Stimulated activated CD4-positive, alpha-beta T cell treated with anti-CD3 and anti-CD28 coated beads, Interleukin-15, amount 100 ng/mL, for 1 hour (primary cell): ENCODE measurements at regions not wholly inside any gene's neighbourhood (a gene's known extent, or its start where the extent isn't known, plus 50 kb on each side); places are given as distances from the start of the nearest gene placed in this dataset.

ENCODE experiments used
- DNase-seq, 2 donors: peaks; one replicate each; pipeline ENCODE4 v3.0.0-alpha.2; 2020; ENCODE audit warnings: low read depth in 1 of 2, low spot score in 1 of 2

- no peak for DNase-seq
Observed at GRCh38 chrX:40152741-40153344, 55.1 kb upstream of the BCOR start.

DNA sequence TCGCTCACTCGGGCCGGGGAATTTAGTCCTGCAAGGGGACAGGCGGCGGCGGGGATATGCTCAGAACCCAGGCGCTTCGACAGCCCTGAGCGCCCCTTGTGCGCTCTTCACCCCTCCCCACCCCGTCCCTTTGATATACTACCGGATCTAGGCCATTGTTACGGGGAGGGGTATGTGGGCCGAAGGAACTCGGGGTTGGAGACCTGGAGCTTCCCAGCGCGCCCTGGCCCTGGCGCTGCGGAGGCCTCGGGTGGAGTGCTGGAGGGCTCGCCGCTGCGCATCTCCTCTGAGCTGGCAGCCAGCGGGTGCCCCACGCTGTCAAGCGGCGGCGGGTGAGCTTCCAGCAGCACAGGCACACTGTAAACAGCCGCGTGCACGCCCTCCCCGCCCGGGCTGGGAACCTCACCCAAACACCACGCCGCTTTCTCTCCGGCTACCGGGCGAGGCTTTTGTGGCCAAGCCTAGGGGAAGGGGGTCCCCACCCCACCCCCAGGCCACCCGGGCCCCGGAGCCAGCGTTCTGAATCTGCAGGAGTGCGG lies 54.5 kb upstream of the BCOR start:
- no peak for DNase-seq

GRCh38 chrX:40151211-40152172 lies 53.7 kb upstream of the BCOR start:
- no peak for DNase-seq

- DNase-seq, result no peak
Observed at GRCh38 chrX:40150503-40150902, 52.7 kb upstream of the BCOR start.

- DNase-seq, result no peak
Observed at GRCh38 chrX:40149286-40150175, 51.8 kb upstream of the BCOR start.

DNA sequence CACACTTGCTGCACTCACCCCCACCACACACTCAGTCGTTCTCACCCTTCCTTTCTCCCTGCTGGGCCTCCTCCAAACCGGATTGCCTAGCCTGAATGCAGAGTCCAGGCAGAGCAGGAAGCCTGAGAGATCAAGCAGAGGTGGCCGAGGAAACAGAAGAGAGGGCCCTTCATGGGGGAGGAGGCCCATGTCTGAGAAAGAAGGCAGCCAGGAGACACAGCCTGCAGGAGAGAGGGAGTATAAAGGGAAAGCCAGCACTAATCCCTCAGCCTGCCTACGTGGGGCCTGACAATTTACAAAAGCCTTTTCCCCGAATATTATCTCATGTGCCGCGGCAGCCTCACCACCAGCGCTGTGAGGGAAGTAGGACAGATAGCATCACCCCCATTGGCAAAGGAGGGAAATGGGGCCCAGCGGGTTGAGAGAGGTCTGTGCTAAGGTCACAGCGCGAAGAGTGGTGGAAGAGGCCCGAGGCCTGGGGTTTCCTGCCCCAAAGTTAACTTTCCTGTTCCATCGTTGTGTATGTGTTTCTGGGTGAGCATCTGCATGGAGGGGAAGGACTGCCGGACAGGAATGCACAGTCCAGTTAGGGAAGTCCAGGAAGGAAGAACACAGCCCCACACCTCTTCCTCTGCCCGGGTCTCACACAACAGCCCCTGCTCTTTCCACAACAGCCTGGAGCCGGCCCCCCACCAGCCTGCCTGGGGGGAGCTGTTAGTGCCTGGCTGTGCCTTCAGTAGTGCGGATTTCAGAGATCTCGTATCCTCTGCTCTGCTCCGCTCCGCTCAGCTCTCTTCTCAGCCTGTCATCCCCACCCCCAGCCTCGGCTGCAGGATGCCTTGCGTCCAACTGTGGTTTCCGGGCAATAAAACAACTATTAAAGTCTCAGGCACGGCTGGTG lies 50.9 kb upstream of the BCOR start:
- DNase-seq, result no peak

DNA sequence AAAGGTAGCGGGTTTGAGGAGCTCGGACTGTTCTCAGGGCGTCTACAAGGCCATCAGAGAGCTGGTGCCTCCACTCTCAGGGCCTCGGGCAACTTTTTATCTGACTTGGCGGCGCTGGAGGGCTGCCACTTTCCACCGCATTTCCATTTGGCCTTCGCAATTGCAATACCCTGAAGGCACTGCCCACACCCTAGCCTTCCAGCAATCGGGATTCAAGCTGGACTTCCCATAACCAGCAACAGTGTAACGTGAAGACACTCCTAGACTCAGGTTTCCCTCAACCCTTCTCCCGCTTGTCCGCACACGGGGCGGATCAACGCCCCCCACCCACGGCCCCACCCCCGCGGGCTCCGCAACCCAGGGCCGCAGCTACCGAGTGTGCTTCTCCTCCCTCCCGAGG lies 50.2 kb upstream of the BCOR start:
- DNase-seq, result no peak
